Globus pallidus (tissue), 1 donor: ENCODE measurements at regions not wholly inside any gene's neighbourhood (a gene's known extent, or its start where the extent isn't known, plus 50 kb on each side); places are given as distances from the start of the nearest gene placed in this dataset.
"Not testable (repeated sequence)": the region's sequence is repeated elsewhere in the genome, so short reads cannot be mapped to it uniquely, and the experiment has no call there.

ENCODE experiments used
- DNase-seq: peaks from one replicate; pipeline ENCODE4 v3.0.0-alpha.2; 2015; ENCODE audit warnings: low spot score

DNA sequence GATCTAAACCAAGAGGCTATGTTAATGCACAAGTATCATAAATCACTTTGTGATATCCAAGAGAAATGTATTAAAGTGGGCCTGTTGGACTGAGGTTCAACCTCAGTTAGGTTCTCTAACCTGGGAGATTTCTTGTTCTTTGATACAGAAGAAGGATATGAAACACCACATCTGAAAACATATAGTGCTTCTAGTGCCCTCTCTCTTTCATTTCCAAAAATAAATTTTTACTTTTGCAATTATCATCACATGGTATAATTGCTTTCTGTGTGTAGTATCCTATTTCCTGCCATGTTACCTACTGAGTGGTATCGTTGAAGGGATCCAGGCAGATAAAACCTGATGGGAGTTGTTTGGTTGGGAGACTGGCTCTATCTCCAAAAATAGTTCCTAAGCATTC lies 264.9 kb downstream of the CCER1 start:
- no peak for DNase-seq

DNA sequence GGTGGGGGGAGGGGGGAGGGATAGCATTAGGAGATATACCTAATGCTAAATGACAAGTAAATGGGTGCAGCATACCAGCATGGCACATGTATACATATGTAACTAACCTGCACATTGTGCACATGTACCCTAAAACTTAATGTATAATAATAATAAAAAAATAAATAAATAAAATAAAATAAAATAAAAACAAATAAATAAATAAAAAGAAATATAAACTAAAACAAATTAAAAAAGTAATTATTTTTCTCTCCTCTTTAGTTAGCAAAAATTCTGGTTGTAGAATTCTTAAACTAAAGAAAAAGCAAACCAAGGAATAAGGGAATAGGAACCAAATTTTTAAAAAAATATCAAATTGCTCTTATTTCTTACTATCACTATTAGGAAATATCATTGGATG lies 267.3 kb downstream of the CCER1 start:
- DNase-seq, result not testable (repeated sequence)

DNA sequence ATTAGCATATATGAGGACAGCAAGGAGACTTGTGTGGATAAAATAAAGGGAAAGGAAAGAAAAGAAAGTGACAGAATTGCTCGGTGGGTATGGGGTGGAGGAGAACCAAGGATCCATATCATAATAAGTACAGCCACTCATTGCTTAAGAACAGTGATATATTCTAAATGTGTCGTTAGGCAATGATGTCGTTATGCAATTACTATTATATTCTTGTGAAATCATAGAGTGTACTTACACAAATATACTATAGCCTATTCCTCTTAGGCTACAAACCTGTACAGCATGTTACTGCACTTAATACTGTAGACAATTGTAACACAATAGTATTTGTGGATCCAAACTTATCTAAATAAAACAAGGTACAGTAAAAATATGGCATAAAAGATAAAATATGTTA lies 271.1 kb downstream of the CCER1 start:
- no peak for DNase-seq

DNA sequence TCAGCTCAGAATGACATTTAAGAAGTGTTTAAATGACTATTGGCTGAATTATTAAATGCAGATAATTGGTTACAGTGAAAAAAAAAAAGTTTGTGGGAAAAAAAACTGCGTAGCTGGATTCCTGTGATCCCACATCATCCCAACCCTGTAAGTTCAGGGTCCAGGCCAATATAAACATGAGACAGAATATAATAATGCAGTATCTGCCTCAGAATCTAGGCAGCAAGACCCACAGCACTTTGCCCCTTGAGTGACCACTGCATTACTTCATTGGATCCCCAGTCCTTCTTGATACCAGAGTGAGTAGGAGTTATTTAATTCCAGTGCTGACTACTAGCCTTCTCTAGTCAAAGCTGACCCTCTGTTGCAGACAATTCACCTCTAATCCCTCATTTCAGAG lies 272.6 kb downstream of the CCER1 start:
- DNase-seq, result no peak

DNA sequence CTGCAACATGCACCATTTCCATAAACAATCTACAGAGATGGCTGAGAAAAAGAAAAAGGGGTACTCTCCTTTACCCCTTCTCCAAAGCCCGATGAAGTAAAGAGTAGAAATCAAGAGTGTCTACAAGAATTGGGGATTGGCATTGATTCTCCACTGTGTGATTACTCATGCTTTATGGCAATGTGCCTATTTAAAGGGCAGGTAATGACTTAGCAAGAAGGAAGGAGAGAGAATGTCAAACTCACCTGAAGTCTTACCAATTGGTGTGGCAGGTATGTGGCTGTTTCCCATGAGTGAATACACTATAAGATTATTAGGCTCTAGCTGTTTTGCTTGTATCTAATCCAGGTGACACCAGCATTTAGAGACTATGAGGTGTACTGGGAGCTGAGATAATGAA lies 275.3 kb downstream of the CCER1 start:
- DNase-seq, result no peak

DNA sequence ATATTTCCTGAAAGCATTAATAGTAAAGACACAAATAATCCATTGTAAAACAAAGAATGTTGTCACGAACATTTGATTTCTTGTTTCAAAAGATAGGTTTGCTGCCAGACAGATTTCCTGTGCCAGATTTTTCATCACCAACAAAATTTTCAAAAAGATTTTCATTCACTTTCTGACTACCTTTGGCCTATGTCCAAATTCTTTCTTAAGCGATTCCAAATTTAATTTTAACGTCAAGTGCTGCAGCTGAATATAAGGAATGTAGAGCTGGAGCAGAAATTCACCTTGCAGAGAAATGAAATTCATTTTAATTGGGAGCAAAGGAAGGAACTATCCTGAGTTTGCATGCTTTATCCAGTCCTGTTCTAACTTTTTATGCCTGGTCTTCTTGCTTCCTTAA lies 277.4 kb downstream of the CCER1 start:
- DNase-seq, result no peak

DNA sequence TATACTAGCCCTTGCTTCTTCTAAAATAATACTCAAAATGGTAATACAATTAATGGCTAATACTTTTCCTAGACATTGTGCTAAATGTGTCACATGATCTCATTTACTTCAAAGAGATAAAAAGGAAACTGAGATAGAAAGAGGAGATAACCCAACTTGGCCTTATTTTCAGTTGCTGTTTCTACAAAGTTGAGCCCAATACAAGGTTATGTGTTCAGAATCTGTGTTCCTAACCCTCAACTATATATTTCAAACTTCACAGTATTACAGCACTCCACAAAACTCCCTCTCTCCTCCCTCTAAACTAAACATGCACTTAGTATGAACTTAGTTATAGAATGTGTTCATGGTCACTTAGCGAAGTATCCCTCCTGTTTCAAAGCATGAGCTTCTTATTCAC lies 277.9 kb downstream of the CCER1 start:
- DNase-seq, result no peak

DNA sequence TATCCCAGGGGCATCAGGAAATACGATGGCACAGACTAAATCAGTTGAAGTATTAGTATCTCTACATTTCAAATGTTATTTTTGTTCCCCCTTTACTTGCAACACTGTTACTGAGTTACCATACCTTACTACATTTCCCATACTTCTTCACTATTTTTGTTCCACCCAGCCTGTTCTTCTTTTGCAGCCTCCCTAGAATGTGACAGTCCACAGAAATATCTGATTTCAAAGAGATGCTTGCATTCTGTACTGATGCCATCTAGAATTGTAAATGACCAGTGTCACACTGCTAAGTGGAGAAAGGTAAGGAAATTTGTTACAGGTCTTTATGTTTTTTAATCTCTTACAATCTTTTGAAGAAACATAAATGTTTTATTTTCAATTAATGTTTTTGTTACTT lies 279.9 kb downstream of the CCER1 start:
- no peak for DNase-seq

DNA sequence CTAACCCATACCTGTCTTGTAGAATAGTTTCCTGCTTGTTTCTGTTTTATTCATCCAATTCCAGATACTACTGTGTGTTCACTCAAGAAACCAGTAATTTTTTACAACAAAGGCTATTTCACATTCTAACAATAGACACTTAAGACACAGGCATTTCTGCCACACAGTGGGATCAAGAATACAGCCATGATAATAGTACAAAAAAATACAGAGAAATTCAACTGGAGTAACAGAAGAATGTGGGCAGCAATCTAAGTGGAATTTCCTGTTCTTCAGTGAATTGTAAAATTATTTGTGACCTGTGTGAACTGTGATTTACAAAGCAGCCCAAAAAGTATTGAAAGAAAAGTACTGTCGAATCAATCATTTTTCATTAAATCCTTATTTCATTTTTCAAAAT lies 282.9 kb downstream of the CCER1 start:
- DNase-seq, result no peak

DNA sequence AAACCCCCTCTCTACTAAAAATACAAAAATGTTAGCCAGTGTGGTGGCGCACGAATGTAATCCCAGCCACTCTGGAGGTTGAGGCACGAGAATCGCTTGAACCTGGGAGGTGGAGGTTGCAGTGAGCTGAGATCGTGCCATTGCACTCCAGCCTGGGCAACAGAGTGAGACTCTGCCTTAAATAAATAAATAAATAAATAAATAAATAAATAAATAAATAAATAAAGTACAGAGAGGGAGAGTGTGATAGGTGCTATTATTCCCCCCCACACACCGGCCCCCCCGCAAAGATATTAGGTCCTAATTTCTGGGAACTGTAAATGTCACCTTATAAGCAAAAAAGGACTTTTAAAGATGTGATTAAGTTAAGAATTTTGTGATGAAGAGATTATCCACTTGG lies 291.0 kb downstream of the CCER1 start:
- not testable (repeated sequence) for DNase-seq

DNA sequence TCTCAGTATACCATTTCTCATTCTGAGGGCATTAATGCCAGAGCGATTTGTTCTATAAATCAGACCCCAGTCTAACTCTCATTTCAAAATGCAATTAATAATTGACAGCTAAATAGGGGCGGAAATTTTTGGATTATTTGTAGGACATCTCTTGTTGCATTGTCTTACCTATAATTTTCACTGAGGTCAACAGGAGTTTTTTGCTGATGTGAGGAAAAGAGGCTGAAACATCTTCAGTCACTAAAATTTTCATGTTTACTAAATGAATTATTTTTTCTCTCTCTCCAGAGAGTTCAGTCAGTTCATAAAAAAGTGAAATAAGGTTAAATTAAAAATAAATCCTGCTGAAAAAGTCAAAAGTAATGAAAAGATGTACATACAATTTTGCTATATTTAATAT lies 295.9 kb downstream of the CCER1 start:
- DNase-seq, result no peak

DNA sequence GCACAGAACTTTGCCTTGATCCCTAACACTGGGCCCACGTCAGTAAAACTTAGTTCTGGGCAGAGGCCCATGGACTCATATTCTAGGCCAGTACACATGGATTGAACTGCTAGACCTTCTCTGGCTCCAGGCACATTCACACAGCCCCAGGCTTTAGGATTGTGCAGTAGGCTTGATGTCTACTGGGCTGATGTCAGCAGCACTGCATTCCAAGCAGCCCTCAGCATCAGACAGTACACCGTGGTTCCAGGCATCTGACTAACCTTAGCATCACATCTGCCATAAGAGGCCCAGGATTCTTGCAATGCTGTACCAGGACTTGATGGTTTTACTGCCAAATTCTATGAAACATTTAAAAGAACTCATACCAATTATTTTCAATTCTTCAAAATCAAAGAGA lies 301.9 kb downstream of the CCER1 start:
- no peak for DNase-seq

DNA sequence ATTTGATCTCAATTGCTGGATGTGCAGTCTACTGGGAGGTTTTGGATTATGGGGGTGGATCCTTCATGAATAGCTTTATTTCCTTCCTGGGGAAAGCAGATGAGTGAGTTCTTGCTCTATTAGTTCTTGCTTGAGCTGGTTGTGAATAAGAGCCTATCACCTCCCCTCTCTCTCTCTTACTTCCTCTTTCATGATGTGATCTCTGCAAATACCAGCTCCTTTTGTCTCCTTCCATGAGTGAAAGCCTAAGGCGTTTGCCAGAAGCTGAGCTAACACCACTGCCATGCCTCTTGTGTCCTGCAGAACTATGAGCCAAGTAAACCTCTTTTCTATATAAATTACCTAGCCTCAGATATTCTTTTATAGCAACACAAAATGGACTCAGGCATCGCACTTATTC lies 302.7 kb downstream of the CCER1 start:
- no peak for DNase-seq

DNA sequence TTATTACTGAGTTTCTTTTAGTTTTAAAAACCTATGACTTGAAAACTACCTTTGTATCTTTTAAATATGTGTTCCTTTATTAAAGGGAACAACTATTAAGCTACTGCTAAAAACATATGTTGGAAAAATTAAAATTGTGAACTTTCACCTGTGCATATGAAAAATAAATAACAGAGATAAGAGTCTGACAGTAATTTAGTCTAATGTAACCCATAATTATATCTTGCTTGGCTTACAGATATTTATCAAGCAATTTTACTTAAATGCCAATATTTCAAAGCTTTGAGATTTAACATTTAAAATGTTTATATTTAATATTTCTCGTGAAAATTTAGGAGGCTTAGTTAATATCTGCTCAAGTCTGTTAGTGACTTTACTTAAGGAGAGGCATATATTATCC lies 309.8 kb downstream of the CCER1 start:
- no peak for DNase-seq

DNA sequence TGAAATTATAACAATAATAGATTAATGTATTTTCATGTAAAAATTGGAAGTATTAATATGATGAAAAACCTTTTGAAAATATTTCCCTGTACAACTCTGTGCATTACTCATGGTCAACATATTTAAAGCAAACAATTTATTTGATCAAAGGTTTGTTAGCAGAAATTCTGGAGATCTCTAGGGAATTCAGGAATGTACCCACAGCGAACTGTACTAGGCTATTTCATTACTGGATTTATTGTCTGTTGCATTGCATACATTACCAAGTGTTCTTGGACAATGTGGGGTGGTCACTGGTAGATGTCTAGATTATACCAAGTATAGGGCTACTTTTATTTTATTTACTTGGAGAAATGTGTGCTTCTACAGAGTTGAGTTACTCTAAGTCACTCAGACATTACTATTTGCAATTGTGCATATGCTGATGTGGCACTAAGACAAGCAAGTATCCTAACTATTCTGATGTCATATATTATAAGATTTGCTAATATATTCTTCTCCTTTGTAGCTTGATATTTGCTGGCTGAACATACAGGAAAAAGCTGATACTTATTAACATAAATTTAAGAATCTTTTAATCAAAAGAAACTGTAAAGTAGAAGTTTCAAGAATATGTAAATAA lies 323.3 kb downstream of the CCER1 start:
- DNase-seq, result no peak

DNA sequence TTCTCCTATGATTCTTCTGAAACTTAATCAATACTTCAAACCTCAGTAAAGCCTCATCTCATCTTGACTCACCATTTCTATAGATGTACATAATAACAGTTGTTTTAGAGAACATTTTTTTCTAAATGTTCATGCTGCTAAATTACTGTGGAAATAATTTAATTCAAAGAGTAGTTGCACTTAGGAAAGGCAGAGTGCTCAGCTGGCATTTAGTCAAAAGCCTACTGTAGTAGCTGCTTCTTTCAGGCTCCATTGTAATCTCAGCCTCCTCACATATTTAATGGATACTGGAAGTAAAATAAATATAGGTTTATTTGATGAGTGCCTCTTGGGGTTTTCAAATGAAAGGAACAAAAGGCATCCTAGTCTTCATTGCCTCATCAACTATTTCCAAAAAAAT lies 325.0 kb downstream of the CCER1 start:
- no peak for DNase-seq

DNA sequence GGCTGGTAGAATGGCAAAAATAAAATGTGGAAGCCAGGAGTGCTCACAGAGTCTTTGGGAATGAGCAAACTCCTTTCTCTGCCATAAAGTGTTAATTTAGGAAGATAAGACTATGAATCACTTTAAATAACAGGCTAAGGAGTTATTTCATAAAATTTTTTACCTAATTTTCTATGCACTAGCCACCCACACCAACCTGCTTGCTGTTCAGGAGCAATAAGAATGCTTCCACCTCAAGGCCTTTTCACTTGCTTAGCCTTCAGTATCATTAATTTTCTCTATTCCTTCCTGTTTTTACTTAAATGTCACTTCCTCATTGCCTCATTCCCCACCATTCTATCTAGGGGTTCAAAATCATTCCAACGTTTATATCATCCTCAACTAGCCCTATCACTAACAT lies 326.8 kb downstream of the CCER1 start:
- DNase-seq, result no peak

DNA sequence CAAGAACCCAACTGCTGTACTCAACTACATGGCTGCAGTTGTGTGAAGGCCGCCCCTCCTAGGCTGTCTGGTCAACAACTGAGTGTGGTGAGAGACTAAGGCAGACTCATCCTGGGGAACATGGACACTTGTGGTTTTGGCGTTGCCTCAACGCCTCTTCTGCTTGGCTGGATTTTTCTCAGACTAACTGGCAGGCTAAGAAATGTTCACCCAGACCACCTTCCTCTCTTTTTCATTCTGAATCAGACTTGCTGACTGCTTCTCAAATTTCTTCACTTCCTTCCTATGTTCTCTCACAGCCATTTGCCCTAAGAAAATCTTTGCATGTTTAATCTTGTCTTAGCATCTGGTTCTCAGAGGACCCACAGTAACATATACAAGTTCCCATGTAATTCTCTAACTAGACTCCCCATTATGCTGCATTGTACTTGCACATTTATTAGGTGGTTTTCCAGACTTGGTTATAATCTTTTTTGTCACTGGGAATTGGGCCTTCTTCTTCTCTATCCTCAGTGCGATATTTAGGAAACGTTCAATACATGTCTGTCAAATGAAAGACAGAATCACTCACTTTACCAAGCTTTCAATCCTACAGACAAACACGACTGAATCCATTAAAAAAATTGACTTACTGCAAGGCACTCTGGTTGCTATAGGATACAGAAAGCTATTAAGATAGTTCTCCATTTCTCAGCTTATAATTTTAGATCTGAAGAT lies 327.6 kb downstream of the CCER1 start:
- DNase-seq, result no peak

DNA sequence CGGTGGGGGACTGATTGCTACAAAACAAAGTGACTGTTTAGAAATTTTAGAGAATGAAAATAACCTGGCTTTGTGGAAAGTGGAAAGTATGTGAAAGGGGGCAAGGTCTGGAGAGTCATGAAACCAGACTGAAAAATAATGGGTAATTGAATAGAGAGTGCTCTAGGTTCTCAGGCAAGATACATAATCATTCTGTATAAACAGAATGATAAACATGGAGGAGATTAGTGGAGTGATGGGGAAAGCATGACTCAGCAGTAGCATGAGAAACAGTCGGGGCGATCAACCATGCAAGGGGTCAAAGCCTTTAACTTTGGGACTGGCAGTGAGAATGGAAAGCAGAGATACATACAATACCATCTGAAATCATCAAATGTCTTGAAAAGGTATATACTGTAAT lies 332.5 kb downstream of the CCER1 start:
- DNase-seq, result no peak

DNA sequence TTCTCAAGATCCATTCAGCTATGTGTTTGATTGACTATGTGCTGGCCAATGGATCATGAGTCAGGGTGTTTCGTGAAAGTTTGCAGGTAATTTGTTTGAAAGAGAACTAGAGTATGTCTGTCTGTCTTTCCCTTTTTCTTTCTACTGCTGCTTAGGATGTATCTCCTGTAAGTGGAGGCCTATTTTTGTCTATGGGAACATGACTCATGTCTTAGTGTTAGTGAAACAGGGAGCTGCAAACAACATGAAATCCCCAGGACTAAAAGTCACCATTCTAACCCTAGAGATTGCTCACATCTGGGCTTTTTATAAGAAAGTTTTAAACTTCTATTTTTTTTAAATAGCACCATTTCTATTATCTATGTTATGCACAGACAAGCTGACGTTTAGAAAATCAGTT lies 333.0 kb downstream of the CCER1 start:
- no peak for DNase-seq

DNA sequence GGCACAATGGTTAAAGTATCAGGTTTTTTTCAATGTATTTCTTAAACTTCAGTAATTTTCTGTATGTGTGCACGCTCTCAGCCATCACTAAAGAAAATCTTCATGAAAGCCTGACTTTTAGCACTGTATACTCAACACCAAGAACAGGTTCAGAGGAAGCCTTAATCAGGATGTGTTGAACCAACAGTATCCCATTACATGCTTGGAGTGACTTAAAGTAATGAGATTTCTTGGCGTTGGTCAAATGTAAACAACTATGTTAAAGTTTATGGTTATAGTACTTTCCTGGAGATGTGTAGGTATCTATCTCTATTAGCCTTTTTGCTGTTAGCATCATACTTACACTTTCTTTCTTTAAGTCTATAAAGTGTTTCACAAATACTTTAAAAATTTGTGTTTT lies 335.0 kb downstream of the CCER1 start:
- no peak for DNase-seq

DNA sequence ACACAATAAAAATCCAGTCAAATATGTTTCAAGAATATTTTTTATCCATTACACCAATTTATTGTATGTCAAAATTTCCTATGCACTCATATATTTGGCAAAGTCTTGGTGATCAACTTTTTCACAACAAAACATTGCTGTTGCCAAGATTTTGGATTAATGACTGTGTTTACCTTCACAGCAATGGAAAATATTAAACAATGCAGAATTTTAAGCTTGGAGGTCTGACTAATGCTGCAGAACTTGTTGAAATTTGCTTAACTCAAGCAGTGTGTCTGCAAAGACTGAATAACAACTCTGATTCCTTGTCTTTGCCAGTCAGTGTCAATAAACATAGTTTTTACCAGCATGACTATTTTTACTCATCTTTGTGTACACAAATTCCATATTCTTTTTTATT lies 336.4 kb downstream of the CCER1 start:
- no peak for DNase-seq

DNA sequence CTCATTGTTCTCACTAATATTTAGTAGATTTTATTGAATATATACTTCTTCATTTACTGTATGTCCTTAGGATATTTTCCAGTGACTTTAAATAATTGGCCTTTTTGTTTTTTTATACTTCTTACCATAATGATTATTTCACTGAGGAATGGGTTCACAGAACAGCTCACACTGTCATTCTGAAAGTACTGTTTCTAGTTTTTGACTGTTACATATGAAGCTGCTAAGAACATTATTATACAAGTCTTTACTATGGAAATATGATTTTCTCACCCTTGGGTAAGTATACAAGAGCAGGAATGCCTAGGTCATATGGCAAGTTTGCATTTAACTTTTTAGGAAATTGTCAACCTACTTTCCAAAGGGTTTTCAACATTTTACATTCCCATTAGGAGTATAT lies 343.1 kb downstream of the CCER1 start:
- no peak for DNase-seq

DNA sequence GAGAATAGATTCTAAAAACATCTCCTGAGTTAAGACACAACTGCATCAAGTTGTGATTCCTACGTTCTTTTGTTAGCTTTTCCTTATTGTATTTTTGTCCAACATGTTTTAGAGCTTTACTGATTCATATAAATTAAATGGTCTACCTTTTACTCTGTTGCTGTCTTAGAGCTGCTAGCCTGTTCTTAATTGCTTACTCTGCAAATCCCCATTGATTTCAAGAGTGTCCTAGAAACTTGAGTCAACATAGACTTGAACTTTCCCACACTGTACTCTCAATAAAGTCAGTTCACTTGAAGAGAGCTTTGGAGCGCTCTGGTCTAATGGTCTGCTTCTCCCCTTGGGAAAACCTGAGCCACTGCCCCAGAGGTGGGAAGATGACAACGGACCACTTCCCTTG lies 343.9 kb downstream of the CCER1 start:
- DNase-seq, result no peak
